ENCODE measurements at regions not wholly inside any gene's neighbourhood (a gene's known extent, or its start where the extent isn't known, plus 50 kb on each side); places are given as distances from the start of the nearest gene placed in this dataset.

DNA sequence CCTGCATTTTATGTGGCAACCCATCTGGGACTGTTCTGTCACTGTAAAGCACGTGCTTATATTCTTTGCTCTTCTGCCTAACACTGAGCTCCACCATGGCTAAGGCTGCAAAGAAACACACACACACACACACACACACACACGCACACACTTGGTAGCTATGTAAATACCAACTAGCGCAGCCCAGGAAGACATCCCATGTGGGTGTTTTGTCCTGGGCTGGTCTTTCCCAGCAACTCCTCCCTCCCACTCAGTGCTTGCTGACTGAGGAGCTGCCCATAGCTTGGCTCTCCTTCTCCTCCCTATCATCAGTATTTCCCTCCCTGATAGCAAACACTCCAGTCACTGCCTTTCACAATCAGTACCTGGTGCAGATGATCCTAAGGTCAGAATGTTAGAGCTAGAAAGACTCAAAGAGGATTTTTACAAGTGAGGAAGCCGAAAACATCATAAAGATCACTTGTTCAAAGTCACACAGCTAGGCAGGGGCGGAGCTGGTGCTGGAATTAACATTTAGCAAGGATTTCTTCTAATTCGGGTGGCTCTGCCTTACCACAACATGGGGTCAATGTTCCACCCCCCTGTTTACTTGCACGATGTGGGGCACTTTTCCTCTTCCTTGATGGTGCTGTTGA is 377.1 kb upstream of the TBL1XR1 start:
- Histone ChIP-seq H3K9ac (ENCODE audit: low read depth, low read length, poor library complexity, severe bottlenecking) (peak overlapping the region; percentile 25), H2AFZ (ENCODE audit: low read length) (peak overlapping the region; percentile 53), H3K4me1 (ENCODE audit: insufficient read depth, low read length, poor library complexity, severe bottlenecking) (peaks cover 72% of the 10 kb centered on the region), H3K4me3 (ENCODE audit: low read length, poor library complexity, severe bottlenecking) (no peak overlapping the region), H3F3A (ENCODE audit: low read depth) (peaks cover 12% of the 10 kb centered on the region; the same call in 1 of the 2 replicates), H4K20me1 (ENCODE audit: insufficient read depth, low read length, poor library complexity, severe bottlenecking) (no peaks in the 10 kb centered on the region), H3K9me2 (replicated peaks; ENCODE audit: low read depth, low read length) (no peaks in the 10 kb centered on the region), H3K9me3 (ENCODE audit: insufficient read depth, low read depth, low read length) (no peaks in the 10 kb centered on the region), H3K79me2 (ENCODE audit: insufficient read depth, low read length) (no peaks in the 10 kb centered on the region), H3K36me3 (ENCODE audit: insufficient read depth, low read length) (no peaks in the 10 kb centered on the region), H3K4me2 (ENCODE audit: low read depth, low read length, poor library complexity, severe bottlenecking) (no peak overlapping the region), H3K27me3 (ENCODE audit: insufficient read depth, low read length, poor library complexity, severe bottlenecking) (no peaks in the 10 kb centered on the region)
- TF ChIP-seq EZH2phosphoT487 (IDR thresholded peaks at IDR 0.05; ENCODE audit: borderline replicate concordance), result no peak

DNA sequence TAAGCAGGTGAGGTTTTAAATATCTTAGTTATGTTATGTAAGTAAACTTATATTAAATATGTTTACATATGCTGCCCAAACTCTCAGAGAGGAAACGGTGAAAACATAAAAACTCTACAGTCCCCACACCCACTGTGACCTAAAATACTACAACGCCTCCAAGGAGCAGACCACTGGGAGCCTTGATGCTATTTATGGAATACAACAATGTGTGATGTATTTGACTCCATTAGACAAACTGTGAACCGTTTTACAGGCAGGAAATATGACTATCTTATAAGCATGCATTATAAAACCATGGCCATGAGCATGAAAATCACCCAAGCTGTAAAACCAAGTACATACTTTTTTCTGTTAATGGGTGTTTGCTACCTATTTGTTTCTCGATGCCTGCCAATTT is 379.5 kb upstream of the TBL1XR1 start:
- TF ChIP-seq EZH2phosphoT487 (IDR thresholded peaks at IDR 0.05; ENCODE audit: borderline replicate concordance), result no peak
- no peaks in the 10 kb centered on the region for H4K20me1 ChIP-seq (ENCODE audit: insufficient read depth, low read length, poor library complexity, severe bottlenecking)
- no peaks in the 10 kb centered on the region for H3K36me3 ChIP-seq (ENCODE audit: insufficient read depth, low read length)
- no peaks in the 10 kb centered on the region for H3K27me3 ChIP-seq (ENCODE audit: insufficient read depth, low read length, poor library complexity, severe bottlenecking)
- peaks cover 12% of the 10 kb centered on the region; the same call in 1 of the 2 replicates for H3F3A ChIP-seq (ENCODE audit: low read depth)
- no peaks in the 10 kb centered on the region for H3K9me2 ChIP-seq (replicated peaks; ENCODE audit: low read depth, low read length)
- H3K4me1 ChIP-seq (ENCODE audit: insufficient read depth, low read length, poor library complexity, severe bottlenecking), result peaks cover 55% of the 10 kb centered on the region
- peak overlapping the region; percentile 66 for H3K4me2 ChIP-seq (ENCODE audit: low read depth, low read length, poor library complexity, severe bottlenecking)
- H3K9ac ChIP-seq (ENCODE audit: low read depth, low read length, poor library complexity, severe bottlenecking), result peak overlapping the region; percentile 60
- H2AFZ ChIP-seq (ENCODE audit: low read length), result peak overlapping the region; percentile 80
- H3K79me2 ChIP-seq (ENCODE audit: insufficient read depth, low read length), result no peaks in the 10 kb centered on the region
- peak overlapping the region; percentile 39 for H3K4me3 ChIP-seq (ENCODE audit: low read length, poor library complexity, severe bottlenecking)
- no peaks in the 10 kb centered on the region for H3K9me3 ChIP-seq (ENCODE audit: insufficient read depth, low read depth, low read length)

DNA sequence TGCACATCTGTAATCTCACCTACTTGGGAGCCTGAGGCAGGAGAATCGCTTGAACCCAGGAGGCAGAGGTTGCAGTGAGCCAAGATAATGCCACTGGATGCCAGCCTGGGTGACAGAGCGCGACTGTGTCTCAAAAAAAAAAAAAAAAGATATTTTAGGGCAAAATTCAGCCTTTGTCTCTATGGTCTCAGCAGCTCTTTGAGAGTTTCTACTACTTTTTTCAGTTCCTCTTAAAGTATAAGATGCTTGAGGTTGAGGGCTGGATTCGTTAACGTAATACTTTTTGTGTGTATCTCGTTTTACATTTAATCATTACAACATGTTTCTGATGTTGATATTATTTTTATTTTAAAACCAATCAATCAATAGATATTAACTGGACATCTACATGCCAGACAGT is 381.2 kb upstream of the TBL1XR1 start:
- peaks cover 44% of the 10 kb centered on the region for H3K4me1 ChIP-seq (ENCODE audit: insufficient read depth, low read length, poor library complexity, severe bottlenecking)
- no peak overlapping the region for H3K4me2 ChIP-seq (ENCODE audit: low read depth, low read length, poor library complexity, severe bottlenecking)
- H3F3A ChIP-seq (ENCODE audit: low read depth), result peaks cover 12% of the 10 kb centered on the region; the same call in 1 of the 2 replicates
- no peak overlapping the region for H3K9ac ChIP-seq (ENCODE audit: low read depth, low read length, poor library complexity, severe bottlenecking)
- H3K9me3 ChIP-seq (ENCODE audit: insufficient read depth, low read depth, low read length), result no peaks in the 10 kb centered on the region
- H3K27me3 ChIP-seq (ENCODE audit: insufficient read depth, low read length, poor library complexity, severe bottlenecking), result no peaks in the 10 kb centered on the region
- H3K36me3 ChIP-seq (ENCODE audit: insufficient read depth, low read length), result no peaks in the 10 kb centered on the region
- no peak for TF ChIP-seq EZH2phosphoT487 (IDR thresholded peaks at IDR 0.05; ENCODE audit: borderline replicate concordance)
- TF ChIP-seq, protein P1, sequence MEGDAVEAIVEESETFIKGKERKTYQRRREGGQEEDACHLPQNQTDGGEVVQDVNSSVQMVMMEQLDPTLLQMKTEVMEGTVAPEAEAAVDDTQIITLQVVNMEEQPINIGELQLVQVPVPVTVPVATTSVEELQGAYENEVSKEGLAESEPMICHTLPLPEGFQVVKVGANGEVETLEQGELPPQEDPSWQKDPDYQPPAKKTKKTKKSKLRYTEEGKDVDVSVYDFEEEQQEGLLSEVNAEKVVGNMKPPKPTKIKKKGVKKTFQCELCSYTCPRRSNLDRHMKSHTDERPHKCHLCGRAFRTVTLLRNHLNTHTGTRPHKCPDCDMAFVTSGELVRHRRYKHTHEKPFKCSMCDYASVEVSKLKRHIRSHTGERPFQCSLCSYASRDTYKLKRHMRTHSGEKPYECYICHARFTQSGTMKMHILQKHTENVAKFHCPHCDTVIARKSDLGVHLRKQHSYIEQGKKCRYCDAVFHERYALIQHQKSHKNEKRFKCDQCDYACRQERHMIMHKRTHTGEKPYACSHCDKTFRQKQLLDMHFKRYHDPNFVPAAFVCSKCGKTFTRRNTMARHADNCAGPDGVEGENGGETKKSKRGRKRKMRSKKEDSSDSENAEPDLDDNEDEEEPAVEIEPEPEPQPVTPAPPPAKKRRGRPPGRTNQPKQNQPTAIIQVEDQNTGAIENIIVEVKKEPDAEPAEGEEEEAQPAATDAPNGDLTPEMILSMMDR (conservative IDR thresholded peaks at IDR 0.05; ENCODE audit: low read length), result no peak
- no peaks in the 10 kb centered on the region for H4K20me1 ChIP-seq (ENCODE audit: insufficient read depth, low read length, poor library complexity, severe bottlenecking)
- H3K79me2 ChIP-seq (ENCODE audit: insufficient read depth, low read length), result no peaks in the 10 kb centered on the region
- H3K9me2 ChIP-seq (replicated peaks; ENCODE audit: low read depth, low read length), result no peaks in the 10 kb centered on the region
- H2AFZ ChIP-seq (ENCODE audit: low read length), result peak overlapping the region; percentile 29; the same call in 1 of the 2 replicates
- no peak overlapping the region for H3K4me3 ChIP-seq (ENCODE audit: low read length, poor library complexity, severe bottlenecking)

DNA sequence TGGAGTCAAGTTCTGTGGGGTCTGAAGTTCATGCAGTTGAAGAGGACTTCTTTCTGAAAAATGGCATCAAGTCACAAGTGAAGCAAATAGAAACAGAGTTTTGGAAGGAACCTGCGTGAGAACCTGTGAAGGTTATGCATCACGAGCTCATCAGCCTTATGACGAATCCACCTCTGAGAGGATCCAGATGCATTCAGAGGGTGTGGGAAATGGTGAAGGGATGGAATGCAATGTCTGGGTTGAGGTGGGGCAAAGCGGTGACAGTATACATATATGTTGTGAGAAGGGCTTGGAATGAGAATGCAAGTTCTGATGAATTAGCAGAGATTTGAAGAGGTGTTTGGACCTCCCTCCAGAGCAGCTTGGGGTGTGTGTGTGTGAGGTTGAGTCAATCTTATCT is 382.1 kb upstream of the TBL1XR1 start:
- Histone ChIP-seq H3K4me1 (ENCODE audit: insufficient read depth, low read length, poor library complexity, severe bottlenecking) (peaks cover 41% of the 10 kb centered on the region), H3K36me3 (ENCODE audit: insufficient read depth, low read length) (no peaks in the 10 kb centered on the region), H3K9me3 (ENCODE audit: insufficient read depth, low read depth, low read length) (no peaks in the 10 kb centered on the region), H3F3A (ENCODE audit: low read depth) (peaks cover 12% of the 10 kb centered on the region; the same call in 1 of the 2 replicates), H3K9me2 (replicated peaks; ENCODE audit: low read depth, low read length) (no peaks in the 10 kb centered on the region), H3K4me2 (ENCODE audit: low read depth, low read length, poor library complexity, severe bottlenecking) (no peak overlapping the region), H3K4me3 (ENCODE audit: low read length, poor library complexity, severe bottlenecking) (no peak overlapping the region), H3K9ac (ENCODE audit: low read depth, low read length, poor library complexity, severe bottlenecking) (no peak overlapping the region), H3K79me2 (ENCODE audit: insufficient read depth, low read length) (no peaks in the 10 kb centered on the region), H3K27me3 (ENCODE audit: insufficient read depth, low read length, poor library complexity, severe bottlenecking) (no peaks in the 10 kb centered on the region), H4K20me1 (ENCODE audit: insufficient read depth, low read length, poor library complexity, severe bottlenecking) (no peaks in the 10 kb centered on the region), H2AFZ (ENCODE audit: low read length) (peak overlapping the region; percentile 29)
- no peak for TF ChIP-seq EZH2phosphoT487 (IDR thresholded peaks at IDR 0.05; ENCODE audit: borderline replicate concordance)
- TF ChIP-seq, protein P1 (conservative IDR thresholded peaks at IDR 0.05; ENCODE audit: low read length), result no peak

All from Loucy (cell line).